ENCODE measurements at regions not wholly inside any gene's neighbourhood (a gene's known extent, or its start where the extent isn't known, plus 50 kb on each side); places are given as distances from the start of the nearest gene placed in this dataset.

- DNase-seq (ENCODE audit: low read depth in 2 of 2), result no peak
- H3K4me3 ChIP-seq (replicated peaks in 1 of 2; ENCODE audit: low read depth in 2 of 2, low read length in 2 of 2), result no peak overlapping the region
- TF ChIP-seq, protein P1, sequence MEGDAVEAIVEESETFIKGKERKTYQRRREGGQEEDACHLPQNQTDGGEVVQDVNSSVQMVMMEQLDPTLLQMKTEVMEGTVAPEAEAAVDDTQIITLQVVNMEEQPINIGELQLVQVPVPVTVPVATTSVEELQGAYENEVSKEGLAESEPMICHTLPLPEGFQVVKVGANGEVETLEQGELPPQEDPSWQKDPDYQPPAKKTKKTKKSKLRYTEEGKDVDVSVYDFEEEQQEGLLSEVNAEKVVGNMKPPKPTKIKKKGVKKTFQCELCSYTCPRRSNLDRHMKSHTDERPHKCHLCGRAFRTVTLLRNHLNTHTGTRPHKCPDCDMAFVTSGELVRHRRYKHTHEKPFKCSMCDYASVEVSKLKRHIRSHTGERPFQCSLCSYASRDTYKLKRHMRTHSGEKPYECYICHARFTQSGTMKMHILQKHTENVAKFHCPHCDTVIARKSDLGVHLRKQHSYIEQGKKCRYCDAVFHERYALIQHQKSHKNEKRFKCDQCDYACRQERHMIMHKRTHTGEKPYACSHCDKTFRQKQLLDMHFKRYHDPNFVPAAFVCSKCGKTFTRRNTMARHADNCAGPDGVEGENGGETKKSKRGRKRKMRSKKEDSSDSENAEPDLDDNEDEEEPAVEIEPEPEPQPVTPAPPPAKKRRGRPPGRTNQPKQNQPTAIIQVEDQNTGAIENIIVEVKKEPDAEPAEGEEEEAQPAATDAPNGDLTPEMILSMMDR (IDR thresholded peaks at IDR 0.05; ENCODE audit: low read depth, low read length), result no peak
Measured at GRCh38 chr10:57165671-57166070, 804.6 kb upstream of the ZWINT start.

DNA sequence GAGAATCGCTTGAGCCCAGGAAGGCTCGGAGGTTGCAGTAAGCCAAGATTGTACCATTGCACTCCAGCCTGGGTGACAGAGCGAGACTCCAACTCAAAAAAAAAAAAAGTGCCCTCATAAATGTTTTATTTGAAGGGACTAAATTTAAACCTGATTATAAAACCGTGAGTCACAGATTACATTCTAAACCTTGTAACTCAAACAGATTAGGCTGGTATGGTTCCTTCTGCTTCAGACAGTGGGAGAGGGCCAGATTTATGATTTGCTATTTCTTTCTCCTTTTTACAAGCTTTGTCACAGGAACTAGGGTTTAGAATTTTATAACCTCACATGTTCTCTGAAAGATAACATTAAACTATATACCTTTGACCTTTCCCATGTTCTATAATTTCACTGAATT is 801.2 kb upstream of the ZWINT start:
- TF ChIP-seq, protein P1 (IDR thresholded peaks at IDR 0.05; ENCODE audit: low read depth, low read length), result no peak
- no peak for DNase-seq (ENCODE audit: low read depth in 2 of 2)
- H3K4me3 ChIP-seq (replicated peaks in 1 of 2; ENCODE audit: low read depth in 2 of 2, low read length in 2 of 2), result no peak overlapping the region

GRCh38 chr10:57161157-57161556 is 800.1 kb upstream of the ZWINT start:
- DNase-seq (ENCODE audit: low read depth in 2 of 2), result no peak
- no peak overlapping the region for H3K4me3 ChIP-seq (replicated peaks in 1 of 2; ENCODE audit: low read depth in 2 of 2, low read length in 2 of 2)
- TF ChIP-seq, protein P1 (IDR thresholded peaks at IDR 0.05; ENCODE audit: low read depth, low read length), result no peak

GRCh38 chr10:57145548-57145947 is 784.5 kb upstream of the ZWINT start:
- DNase-seq (ENCODE audit: low read depth in 2 of 2), result no peak
- H3K4me3 ChIP-seq (replicated peaks in 1 of 2; ENCODE audit: low read depth in 2 of 2, low read length in 2 of 2), result no peak overlapping the region
- TF ChIP-seq, protein P1 (IDR thresholded peaks at IDR 0.05; ENCODE audit: low read depth, low read length), result no peak

- DNase-seq (ENCODE audit: low read depth in 2 of 2), result no peak
- TF ChIP-seq, protein P1 (IDR thresholded peaks at IDR 0.05; ENCODE audit: low read depth, low read length), result no peak
- H3K4me3 ChIP-seq (replicated peaks in 1 of 2; ENCODE audit: low read depth in 2 of 2, low read length in 2 of 2), result no peak overlapping the region
Measured at GRCh38 chr10:57142925-57143576, 782.0 kb upstream of the ZWINT start.

- DNase-seq (ENCODE audit: low read depth in 2 of 2), result no peak
- TF ChIP-seq, protein P1 (IDR thresholded peaks at IDR 0.05; ENCODE audit: low read depth, low read length), result no peak
- H3K4me3 ChIP-seq (replicated peaks in 1 of 2; ENCODE audit: low read depth in 2 of 2, low read length in 2 of 2), result no peak overlapping the region
Measured at GRCh38 chr10:57141708-57142107, 780.6 kb upstream of the ZWINT start.

- no peak for DNase-seq (ENCODE audit: low read depth in 2 of 2)
- H3K4me3 ChIP-seq (replicated peaks in 1 of 2; ENCODE audit: low read depth in 2 of 2, low read length in 2 of 2), result no peak overlapping the region
- TF ChIP-seq, protein P1 (IDR thresholded peaks at IDR 0.05; ENCODE audit: low read depth, low read length), result no peak
Measured at GRCh38 chr10:57119684-57120083, 758.6 kb upstream of the ZWINT start.
